H9 (cell line): ENCODE measurements at regions not wholly inside any gene's neighbourhood (a gene's known extent, or its start where the extent isn't known, plus 50 kb on each side); places are given as distances from the start of the nearest gene placed in this dataset.

Source experiments
- DNase-seq: peaks from one replicate; pipeline ENCODE4 v3.0.0-alpha.2; 2017
- H2AFZ ChIP-seq: one replicate; pipeline ENCODE4 v1.6.1; 2013; ENCODE audit warnings: mild to moderate bottlenecking, low read length, control low read depth, moderate library complexity
- H2AK5ac ChIP-seq: 2 replicates; pipeline ENCODE4 v1.6.1; 2013; ENCODE audit warnings: low read length, control low read depth, mixed read lengths; ENCODE audit not compliant: insufficient read length
- H2BK120ac ChIP-seq: one replicate; pipeline ENCODE4 v1.6.1; 2013; ENCODE audit warnings: low read depth, mild to moderate bottlenecking, low read length, control low read depth, inconsistent platforms; ENCODE audit not compliant: poor library complexity, severe bottlenecking
- H2BK12ac ChIP-seq: 2 replicates; pipeline ENCODE4 v1.6.1; 2013; ENCODE audit warnings: low read length, control low read depth, mixed read lengths, low read depth; ENCODE audit not compliant: insufficient read length
- H2BK15ac ChIP-seq: 2 replicates; pipeline ENCODE4 v1.6.1; 2013; ENCODE audit warnings: low read depth, low read length, control low read depth
- H2BK20ac ChIP-seq: one replicate; pipeline ENCODE4 v1.6.1; 2013; ENCODE audit warnings: low read depth, mild to moderate bottlenecking, low read length, control low read depth, inconsistent platforms; ENCODE audit not compliant: poor library complexity, severe bottlenecking
- H2BK5ac ChIP-seq: 2 replicates; pipeline ENCODE4 v1.6.1; 2013; ENCODE audit warnings: low read length, control low read depth, mixed read lengths; ENCODE audit not compliant: insufficient read length
- H3K14ac ChIP-seq: 2 replicates; pipeline ENCODE4 v1.6.1; 2013; ENCODE audit warnings: low read length, control low read depth; ENCODE audit not compliant: insufficient read depth
- H3K18ac ChIP-seq: 2 replicates; pipeline ENCODE4 v1.6.1; 2013; ENCODE audit warnings: low read depth, mild to moderate bottlenecking, mixed read lengths, low read length, control low read depth; ENCODE audit not compliant: insufficient read length
- H3K23ac ChIP-seq: 2 replicates; pipeline ENCODE4 v1.6.1; 2013; ENCODE audit warnings: low read length, control low read depth, mixed read lengths, low read depth; ENCODE audit not compliant: insufficient read length
- H3K23me2 ChIP-seq: 2 replicates; pipeline ENCODE4 v1.6.1; 2013; ENCODE audit warnings: low read depth, mild to moderate bottlenecking, mixed read lengths, low read length, control low read depth; ENCODE audit not compliant: insufficient read length, poor library complexity, severe bottlenecking
- H3K27ac ChIP-seq: 2 replicates; pipeline ENCODE4 v1.5.1; 2013; ENCODE audit warnings: low read length, control low read depth, mixed read lengths, low read depth; ENCODE audit not compliant: insufficient read length
- H3K27me3 ChIP-seq: 2 replicates; pipeline ENCODE4 v1.6.1; 2013; ENCODE audit warnings: low read length, control low read depth, inconsistent platforms; ENCODE audit not compliant: insufficient read depth
- H3K4ac ChIP-seq: 2 replicates; pipeline ENCODE4 v1.6.1; 2013; ENCODE audit warnings: low read depth, mild to moderate bottlenecking, control low read depth, inconsistent platforms, low read length, moderate library complexity
- H3K4me1 ChIP-seq: 2 replicates; pipeline ENCODE4 v1.6.1; 2013; ENCODE audit warnings: low read length, control low read depth, inconsistent platforms; ENCODE audit not compliant: insufficient read depth
- H3K4me2 ChIP-seq: 2 replicates; pipeline ENCODE4 v1.6.1; 2013; ENCODE audit warnings: low read length, control low read depth, mixed read lengths; ENCODE audit not compliant: insufficient read length, insufficient read depth
- H3K56ac ChIP-seq: 2 replicates; pipeline ENCODE4 v1.6.1; 2013; ENCODE audit warnings: low read depth, mild to moderate bottlenecking, mixed read lengths, low read length, control low read depth; ENCODE audit not compliant: insufficient read length
- H3K79me1 ChIP-seq: 2 replicates; pipeline ENCODE4 v1.6.1; 2013; ENCODE audit warnings: low read depth, mild to moderate bottlenecking, moderate library complexity, low read length, control low read depth, inconsistent platforms; ENCODE audit not compliant: insufficient read depth, poor library complexity, severe bottlenecking
- H3K79me2 ChIP-seq: 2 replicates; pipeline ENCODE4 v1.6.1; 2013; ENCODE audit warnings: low read length, control low read depth, inconsistent platforms; ENCODE audit not compliant: insufficient read depth
- H3K9ac ChIP-seq: 2 replicates; pipeline ENCODE4 v1.6.1; 2013; ENCODE audit warnings: low read length, control low read depth, mixed read lengths; ENCODE audit not compliant: insufficient read length; ENCODE audit errors: extremely low read depth
- H3K9me3 ChIP-seq: one replicate; pipeline ENCODE4 v1.6.1; 2013; ENCODE audit warnings: low read depth, low read length, inconsistent platforms; ENCODE audit not compliant: control insufficient read depth
- H3T11ph ChIP-seq: one replicate; pipeline ENCODE4 v1.6.1; 2013; ENCODE audit warnings: mild to moderate bottlenecking, low read length, control low read depth, inconsistent platforms
- H4K20me1 ChIP-seq: one replicate; pipeline ENCODE4 v1.6.1; 2013; ENCODE audit not compliant: control insufficient read depth, insufficient read length, insufficient read depth
- H4K5ac ChIP-seq: 2 replicates; pipeline ENCODE4 v1.6.1; 2013; ENCODE audit warnings: low read depth, mild to moderate bottlenecking, mixed read lengths, low read length, control low read depth; ENCODE audit not compliant: insufficient read length
- H4K8ac ChIP-seq: replicated peaks from 2 replicates; pipeline ENCODE4 v1.6.1; 2013; ENCODE audit warnings: low read length, control low read depth, mixed read lengths, low read depth; ENCODE audit not compliant: insufficient read length
- H4K91ac ChIP-seq: 2 replicates; pipeline ENCODE4 v1.6.1; 2013; ENCODE audit warnings: low read depth, mild to moderate bottlenecking, moderate library complexity, mixed read lengths, low read length, control low read depth; ENCODE audit not compliant: insufficient read length
- H3K27ac Mint-ChIP-seq, 3 experiments: 2 replicates in 2 of 3; 3 replicates in 1 of 3; pipeline ENCODE4 v1.8.0; 2020 to 2021; ENCODE audit warnings: mixed read lengths in 3 of 3, mild to moderate bottlenecking in 1 of 3, moderate library complexity in 1 of 3
- H3K27me3 Mint-ChIP-seq: 2 replicates; pipeline ENCODE4 v1.8.0; 2021; ENCODE audit warnings: low read depth, mild to moderate bottlenecking, moderate library complexity, mixed read lengths
- H3K36me3 Mint-ChIP-seq, 3 experiments: 2 replicates in 2 of 3; 3 replicates in 1 of 3; pipeline ENCODE4 v1.8.0; 2020 to 2021; ENCODE audit warnings: low read depth in 3 of 3, mixed read lengths in 3 of 3; ENCODE audit not compliant: insufficient read depth in 1 of 3
- H3K4me1 Mint-ChIP-seq, 2 experiments: 2 replicates each; pipeline ENCODE4 v1.8.0; 2020; ENCODE audit warnings: mixed read lengths in 2 of 2
- H3K4me3 Mint-ChIP-seq, 2 experiments: 2 replicates in 1 of 2; 3 replicates in 1 of 2; pipeline ENCODE4 v1.8.0; 2020 to 2021; ENCODE audit warnings: mild to moderate bottlenecking in 2 of 2, mixed read lengths in 2 of 2, moderate library complexity in 1 of 2
- H3K9me3 Mint-ChIP-seq, 2 experiments: 2 replicates in 1 of 2; 3 replicates in 1 of 2; pipeline ENCODE4 v1.8.0; 2020; ENCODE audit warnings: mild to moderate bottlenecking in 2 of 2, mixed read lengths in 2 of 2, moderate library complexity in 1 of 2
- WGBS: extraction: QIAGEN DNeasy Blood & Tissue Kit; methylation state at CpG from one replicate; pipeline ENCODE4 v1.1.7; 2013; ENCODE audit warnings: missing lambda C conversion rate, low lambda C conversion rate, mixed read lengths; ENCODE audit not compliant: insufficient read length; ENCODE audit errors: extremely low coverage; 5-methylcytosine and 5-hydroxymethylcytosine counted together
- TF ChIP-seq, protein P1 (sequence below): fragments of 200-600 bp; sonication (generic); conservative IDR thresholded peaks from 3 replicates; pipeline ENCODE4 v1.8.0; 2021; ENCODE audit warnings: antibody characterized with exemption, mild to moderate bottlenecking

DNA sequence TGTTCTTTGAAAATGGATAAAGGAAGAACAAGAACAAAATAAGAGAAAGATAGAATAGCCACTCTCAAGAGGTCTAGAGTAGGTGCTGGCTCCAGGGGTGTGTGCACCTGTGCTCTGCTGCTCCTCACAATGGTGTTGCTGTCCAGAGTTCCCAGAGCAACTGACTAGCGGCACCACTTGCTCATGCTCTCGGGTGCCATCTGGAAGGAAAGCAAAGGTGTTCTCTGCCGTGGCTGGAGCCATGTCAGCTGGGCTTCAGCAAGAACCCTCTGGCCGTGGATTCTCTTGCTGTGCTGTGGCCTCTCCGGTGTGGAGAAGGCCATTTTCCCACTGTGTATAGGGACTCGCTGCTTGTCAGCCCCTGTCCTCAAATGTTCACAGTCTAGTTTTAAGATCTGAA is 114.6 kb upstream of the TEX51 start:
- no peak for DNase-seq
- Mint-ChIP-seq H3K4me1 (peaks cover 2 to 6% of the 10 kb centered on the region in 2 experiments; a peak in 3 of 4 replicates), H3K4me3 (no peak overlapping the region), H3K36me3 (no peaks in the 10 kb centered on the region), H3K27me3 (peaks cover 7% of the 10 kb centered on the region), H3K27ac (no peak overlapping the region), H3K9me3 (no peaks in the 10 kb centered on the region; a peak in 2 of 5 replicates)
- Histone ChIP-seq H2BK5ac (no peak overlapping the region), H3K23ac (no peak overlapping the region), H3K79me2 (no peaks in the 10 kb centered on the region), H2AK5ac (no peak overlapping the region), H4K20me1 (no peaks in the 10 kb centered on the region), H3K23me2 (no peaks in the 10 kb centered on the region), H3K27ac (no peak overlapping the region), H3K4me1 (no peaks in the 10 kb centered on the region), H3K14ac (no peak overlapping the region), H3K79me1 (no peaks in the 10 kb centered on the region), H3K4me2 (no peak overlapping the region), H2BK120ac (no peak overlapping the region), H2BK12ac (no peak overlapping the region), H3K56ac (no peak overlapping the region), H2AFZ (no peak overlapping the region), H3K9ac (no peak overlapping the region), H3K27me3 (no peaks in the 10 kb centered on the region), H4K91ac (no peak overlapping the region), H3K4ac (no peak overlapping the region), H2BK20ac (no peak overlapping the region), H3K18ac (no peak overlapping the region), H3T11ph (no peak overlapping the region), H2BK15ac (no peak overlapping the region), H3K9me3 (no peaks in the 10 kb centered on the region), H4K5ac (no peak overlapping the region), H4K8ac (no peak overlapping the region)
- WGBS = no CpG with 5 or more reads among the region's 6 CpGs
- TF ChIP-seq, protein P1, sequence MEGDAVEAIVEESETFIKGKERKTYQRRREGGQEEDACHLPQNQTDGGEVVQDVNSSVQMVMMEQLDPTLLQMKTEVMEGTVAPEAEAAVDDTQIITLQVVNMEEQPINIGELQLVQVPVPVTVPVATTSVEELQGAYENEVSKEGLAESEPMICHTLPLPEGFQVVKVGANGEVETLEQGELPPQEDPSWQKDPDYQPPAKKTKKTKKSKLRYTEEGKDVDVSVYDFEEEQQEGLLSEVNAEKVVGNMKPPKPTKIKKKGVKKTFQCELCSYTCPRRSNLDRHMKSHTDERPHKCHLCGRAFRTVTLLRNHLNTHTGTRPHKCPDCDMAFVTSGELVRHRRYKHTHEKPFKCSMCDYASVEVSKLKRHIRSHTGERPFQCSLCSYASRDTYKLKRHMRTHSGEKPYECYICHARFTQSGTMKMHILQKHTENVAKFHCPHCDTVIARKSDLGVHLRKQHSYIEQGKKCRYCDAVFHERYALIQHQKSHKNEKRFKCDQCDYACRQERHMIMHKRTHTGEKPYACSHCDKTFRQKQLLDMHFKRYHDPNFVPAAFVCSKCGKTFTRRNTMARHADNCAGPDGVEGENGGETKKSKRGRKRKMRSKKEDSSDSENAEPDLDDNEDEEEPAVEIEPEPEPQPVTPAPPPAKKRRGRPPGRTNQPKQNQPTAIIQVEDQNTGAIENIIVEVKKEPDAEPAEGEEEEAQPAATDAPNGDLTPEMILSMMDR = no peak
